ENCODE measurements at regions not wholly inside any gene's neighbourhood (a gene's known extent, or its start where the extent isn't known, plus 50 kb on each side); places are given as distances from the start of the nearest gene placed in this dataset.
"Not testable (repeated sequence)": the region's sequence is repeated elsewhere in the genome, so short reads cannot be mapped to it uniquely, and the experiment has no call there.

DNA sequence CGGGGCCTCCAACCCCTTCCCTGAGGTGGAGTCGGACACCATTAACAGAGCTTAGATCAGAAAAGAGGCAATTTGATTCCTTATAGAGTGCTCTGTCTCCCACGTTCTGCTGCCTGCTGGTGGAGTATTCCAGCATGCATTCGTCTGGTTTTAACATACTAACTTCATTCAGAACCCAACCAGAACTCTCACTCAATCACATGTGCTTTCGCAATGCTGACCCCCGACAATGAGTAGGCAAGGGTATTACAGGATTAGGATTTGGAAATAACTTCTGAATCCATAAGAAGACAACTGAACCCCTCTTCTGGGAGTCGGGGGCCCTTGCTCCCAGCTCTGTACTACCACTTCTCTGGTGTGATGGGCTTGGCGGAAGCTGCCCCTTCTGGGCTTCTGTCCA is 55.7 kb upstream of the HABP2 start:
- no peak for DNase-seq

GRCh38 chr10:113498997-113499396 is 53.9 kb upstream of the HABP2 start:
- DNase-seq = no peak

DNA sequence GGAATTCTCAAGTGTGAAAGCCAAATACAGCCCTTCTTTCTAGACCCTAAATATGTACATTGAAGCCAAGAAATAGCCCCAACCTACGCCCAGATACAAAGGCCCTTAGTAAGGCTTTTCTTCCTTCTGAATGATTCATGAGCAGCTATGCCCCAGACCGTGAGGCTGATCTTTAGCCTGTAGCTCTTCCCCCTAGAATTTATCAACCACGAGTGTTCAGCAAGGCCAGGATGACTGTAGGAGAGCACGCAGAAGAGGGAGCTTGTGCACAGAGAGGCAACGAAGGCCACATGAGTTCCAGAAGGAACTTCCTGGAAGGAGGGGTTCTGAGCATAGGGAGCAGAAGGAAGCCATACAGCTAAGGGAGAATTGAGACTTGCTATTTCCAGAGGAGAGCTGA is 53.0 kb upstream of the HABP2 start:
- no peak for DNase-seq

DNA sequence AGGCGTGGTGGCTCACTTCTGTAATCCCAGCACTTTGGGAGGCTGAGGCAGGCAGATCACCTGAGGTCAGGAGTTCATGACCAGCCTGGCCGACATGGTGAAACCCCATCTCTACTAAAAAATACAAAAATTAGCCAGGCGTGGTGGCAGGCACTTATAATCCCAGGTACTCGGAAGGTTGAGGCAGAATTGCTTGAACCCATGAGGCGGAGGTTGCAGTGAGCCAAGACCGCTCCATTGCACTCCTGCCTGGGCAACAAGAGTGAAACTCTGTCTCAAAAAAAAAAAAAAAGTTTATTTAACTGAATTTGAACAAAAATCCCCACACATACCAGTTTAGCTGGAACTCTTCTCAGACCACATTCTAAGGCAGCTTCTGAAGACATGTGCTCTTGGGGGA is 51.8 kb upstream of the HABP2 start:
- not testable (repeated sequence) for DNase-seq
